ENCODE measurements at regions not wholly inside any gene's neighbourhood (a gene's known extent, or its start where the extent isn't known, plus 50 kb on each side); places are given as distances from the start of the nearest gene placed in this dataset.

DNA sequence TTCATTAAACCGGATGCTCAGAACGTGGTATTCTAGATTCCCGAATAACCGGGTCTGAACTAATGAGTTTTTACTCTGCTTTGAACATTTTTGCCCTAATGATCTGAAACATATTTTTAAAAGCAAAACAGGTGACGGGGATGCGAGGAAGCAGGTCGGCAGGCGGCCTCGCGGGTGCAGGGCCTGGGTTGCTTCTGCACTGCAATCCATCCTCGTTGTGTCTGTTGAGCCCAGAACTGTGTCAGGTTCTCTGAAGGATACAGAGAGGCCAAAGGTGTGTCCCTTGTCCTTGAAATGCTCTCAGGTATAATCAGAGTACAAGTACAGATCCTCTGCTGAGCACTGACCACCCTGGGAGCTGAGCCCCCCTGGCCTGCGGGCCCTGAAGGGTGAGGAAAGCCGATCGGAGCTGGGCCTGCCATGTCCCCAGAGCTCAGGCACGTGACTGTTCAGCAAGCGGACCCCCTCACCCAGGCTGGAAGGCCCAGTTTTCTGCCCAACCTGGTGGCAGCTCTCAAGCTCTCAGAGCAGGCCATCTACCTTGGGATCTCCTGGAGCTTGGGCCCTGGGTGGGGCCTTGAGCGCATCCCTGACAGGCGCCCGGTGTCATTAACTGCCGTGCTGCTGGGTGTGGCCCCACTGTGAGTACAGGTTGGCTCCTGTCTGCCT lies 151.8 kb downstream of the OLFM1 start:
- in situ Hi-C loops (cut with MboI; ENCODE audit: low sequenced_read_pairs in 4 of 4), result no loop called here
- Histone ChIP-seq H3K4me3 (no peak overlapping the region), H3K36me3 (no peaks in the 10 kb centered on the region), H3K27ac (no peak overlapping the region), H3K27me3 (peaks cover 6 to 16% (median 12%) of the 10 kb centered on the region in 3 donors), H3K9me3 (peaks cover 0 to 3% (median 0%) of the 10 kb centered on the region in 3 donors), H3K4me1 (no peaks in the 10 kb centered on the region)
- DNase-seq, result no peak
- TF ChIP-seq POLR2A (IDR thresholded peaks at IDR 0.05), result no peak
- TF ChIP-seq, protein P1, sequence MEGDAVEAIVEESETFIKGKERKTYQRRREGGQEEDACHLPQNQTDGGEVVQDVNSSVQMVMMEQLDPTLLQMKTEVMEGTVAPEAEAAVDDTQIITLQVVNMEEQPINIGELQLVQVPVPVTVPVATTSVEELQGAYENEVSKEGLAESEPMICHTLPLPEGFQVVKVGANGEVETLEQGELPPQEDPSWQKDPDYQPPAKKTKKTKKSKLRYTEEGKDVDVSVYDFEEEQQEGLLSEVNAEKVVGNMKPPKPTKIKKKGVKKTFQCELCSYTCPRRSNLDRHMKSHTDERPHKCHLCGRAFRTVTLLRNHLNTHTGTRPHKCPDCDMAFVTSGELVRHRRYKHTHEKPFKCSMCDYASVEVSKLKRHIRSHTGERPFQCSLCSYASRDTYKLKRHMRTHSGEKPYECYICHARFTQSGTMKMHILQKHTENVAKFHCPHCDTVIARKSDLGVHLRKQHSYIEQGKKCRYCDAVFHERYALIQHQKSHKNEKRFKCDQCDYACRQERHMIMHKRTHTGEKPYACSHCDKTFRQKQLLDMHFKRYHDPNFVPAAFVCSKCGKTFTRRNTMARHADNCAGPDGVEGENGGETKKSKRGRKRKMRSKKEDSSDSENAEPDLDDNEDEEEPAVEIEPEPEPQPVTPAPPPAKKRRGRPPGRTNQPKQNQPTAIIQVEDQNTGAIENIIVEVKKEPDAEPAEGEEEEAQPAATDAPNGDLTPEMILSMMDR (IDR thresholded peaks at IDR 0.05 in 4 of 5, conservative IDR thresholded peaks at IDR 0.05 in 1 of 5), result no peak
- intact Hi-C loops (cut with DNase I; ENCODE audit: low total_unique reads), result no loop called here
- no peak for ATAC-seq

- DNase-seq, result no peak
- no peak for ATAC-seq
- Histone ChIP-seq H3K36me3 (no peaks in the 10 kb centered on the region), H3K4me3 (no peak overlapping the region), H3K4me1 (no peaks in the 10 kb centered on the region), H3K27me3 (peaks cover 6 to 20% (median 14%) of the 10 kb centered on the region in 3 donors), H3K9me3 (peaks cover 0 to under 1% (median 0%) of the 10 kb centered on the region in 3 donors), H3K27ac (no peak overlapping the region)
- TF ChIP-seq, protein P1 (IDR thresholded peaks at IDR 0.05 in 4 of 5, conservative IDR thresholded peaks at IDR 0.05 in 1 of 5), result no peak
- TF ChIP-seq POLR2A (IDR thresholded peaks at IDR 0.05), result no peak
- in situ Hi-C loops (cut with MboI; ENCODE audit: low sequenced_read_pairs in 4 of 4), result no loop called here
- intact Hi-C loops (cut with DNase I; ENCODE audit: low total_unique reads), result no loop called here
Measured at GRCh38 chr9:135239769-135240141, 152.3 kb downstream of the OLFM1 start.

DNA sequence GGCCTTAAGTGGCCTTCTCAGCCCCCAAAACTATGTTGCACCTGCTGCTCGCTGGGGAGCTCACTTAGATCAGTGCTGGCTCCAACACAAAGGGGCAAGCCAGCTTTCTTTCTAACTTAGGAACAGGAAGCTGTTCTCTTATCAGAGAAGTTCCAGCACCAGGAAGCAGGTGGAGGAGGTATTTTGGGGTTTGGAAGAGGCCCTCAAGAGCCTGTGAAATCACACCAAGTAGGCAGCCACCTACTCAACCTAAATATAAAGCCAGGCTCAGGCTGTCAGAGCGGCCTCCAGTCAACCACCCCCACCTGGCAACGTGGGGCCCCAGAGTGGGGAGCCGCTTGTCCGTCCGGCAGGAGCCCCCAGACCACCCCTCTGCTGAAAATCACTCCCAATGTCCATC lies 152.8 kb downstream of the OLFM1 start:
- ATAC-seq (no peak), DNase-seq (no peak)
- in situ Hi-C loops (cut with MboI; ENCODE audit: low sequenced_read_pairs in 4 of 4) (no loop called here), intact Hi-C loops (cut with DNase I; ENCODE audit: low total_unique reads) (no loop called here)
- Histone ChIP-seq H3K27ac (no peak overlapping the region), H3K36me3 (no peaks in the 10 kb centered on the region), H3K9me3 (no peaks in the 10 kb centered on the region), H3K4me3 (no peak overlapping the region), H3K4me1 (no peaks in the 10 kb centered on the region), H3K27me3 (peaks cover 6 to 21% (median 19%) of the 10 kb centered on the region in 3 donors)
- no peak for TF ChIP-seq POLR2A (IDR thresholded peaks at IDR 0.05)
- TF ChIP-seq, protein P1 (IDR thresholded peaks at IDR 0.05 in 4 of 5, conservative IDR thresholded peaks at IDR 0.05 in 1 of 5), result no peak

DNA sequence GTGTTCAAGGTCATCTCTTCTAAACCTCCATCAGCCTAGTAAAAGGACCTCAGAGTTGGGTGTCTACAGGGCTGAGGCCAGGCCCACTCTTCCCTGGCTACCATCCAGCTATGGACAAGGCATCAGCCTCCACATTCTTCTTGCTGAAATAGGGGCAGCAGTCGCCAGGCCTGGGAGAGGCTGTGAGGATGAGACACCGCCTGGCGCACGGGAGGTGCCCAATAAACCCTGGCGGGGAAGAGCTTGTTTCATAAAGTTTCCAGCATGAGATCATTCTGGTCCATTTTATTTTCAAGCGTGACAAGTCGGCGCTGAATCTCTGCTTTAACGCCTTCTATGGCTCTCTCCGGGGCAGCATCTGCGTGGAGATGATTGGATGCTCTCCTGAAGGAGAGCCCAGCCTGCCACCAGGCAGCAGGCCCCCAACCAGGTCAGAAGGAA lies 153.4 kb downstream of the OLFM1 start:
- TF ChIP-seq POLR2A (IDR thresholded peaks at IDR 0.05), result no peak
- TF ChIP-seq, protein P1 (IDR thresholded peaks at IDR 0.05 in 4 of 5, conservative IDR thresholded peaks at IDR 0.05 in 1 of 5), result no peak
- no peaks in the 10 kb centered on the region for H3K4me1 ChIP-seq
- no peaks in the 10 kb centered on the region for H3K36me3 ChIP-seq
- H3K27me3 ChIP-seq, result peaks cover 12 to 27% (median 20%) of the 10 kb centered on the region in 3 donors
- in situ Hi-C loops (cut with MboI; ENCODE audit: low sequenced_read_pairs in 4 of 4), result no loop called here
- no peak for ATAC-seq
- no peak overlapping the region for H3K4me3 ChIP-seq
- DNase-seq, result no peak
- intact Hi-C loops (cut with DNase I; ENCODE audit: low total_unique reads), result no loop called here
- H3K9me3 ChIP-seq, result no peaks in the 10 kb centered on the region
- H3K27ac ChIP-seq, result no peak overlapping the region

All from gastrocnemius medialis (tissue), 4 donors.